ENCODE measurements at regions not wholly inside any gene's neighbourhood (a gene's known extent, or its start where the extent isn't known, plus 50 kb on each side); places are given as distances from the start of the nearest gene placed in this dataset.

GRCh38 chr15:25057574-25057973 lies 102.8 kb downstream of the SNRPN start:
- no peak overlapping the region for H2BK120ac ChIP-seq (ENCODE audit: low read depth, low read length)
- no peak overlapping the region for H2AFZ ChIP-seq (ENCODE audit: low read depth, low read length)
- peaks cover 5% of the 10 kb centered on the region for H3K79me1 ChIP-seq (replicated peaks; ENCODE audit: low read length, poor library complexity, severe bottlenecking)
- peaks cover 100% of the 10 kb centered on the region for H3K9me3 ChIP-seq (ENCODE audit: control insufficient read depth, low read length)
- no peak overlapping the region for H2BK15ac ChIP-seq (ENCODE audit: low read depth, poor library complexity, severe bottlenecking)
- no peak overlapping the region for H3K4ac ChIP-seq (ENCODE audit: low read depth in 1 of 2, low read length in 2 of 2)
- H3K23ac ChIP-seq (ENCODE audit: low read length in 2 of 2): no peak overlapping the region
- H3K27me3 ChIP-seq (ENCODE audit: control insufficient read depth in 1 of 2, insufficient read depth in 1 of 2, low read length in 2 of 2): no peaks in the 10 kb centered on the region
- H2AK5ac ChIP-seq (ENCODE audit: low read length, severe bottlenecking): no peak overlapping the region
- DNase-seq: no peak
- H3K9ac ChIP-seq (ENCODE audit: low read length): no peak overlapping the region
- no peaks in the 10 kb centered on the region for H3K4me1 ChIP-seq (ENCODE audit: control insufficient read depth, insufficient read depth, low read depth, low read length)
- H4K8ac ChIP-seq (ENCODE audit: low read length): no peak overlapping the region
- peaks cover 100% of the 10 kb centered on the region in 2 experiments for H3K36me3 ChIP-seq (ENCODE audit: control insufficient read depth in 1 of 2, insufficient read depth in 2 of 2, low read depth in 1 of 2, low read length in 2 of 2)
- 91% methylated on average over 7 of the region's 7 CpGs for WGBS
- no peak overlapping the region for H3K4me2 ChIP-seq (ENCODE audit: low read length, poor library complexity, severe bottlenecking)
- no peak overlapping the region for H3K14ac ChIP-seq (ENCODE audit: low read length in 2 of 2)
- H3K18ac ChIP-seq (ENCODE audit: low read depth in 1 of 2, low read length in 2 of 2): no peak overlapping the region
- H3K4me3 ChIP-seq (ENCODE audit: insufficient read depth in 1 of 2, low read depth in 1 of 2, low read length in 2 of 2): peak overlapping the region in 1 of 2 experiments; percentile 63
- H2BK12ac ChIP-seq (ENCODE audit: low read length in 2 of 2): no peak overlapping the region
- no peak overlapping the region for H3K27ac ChIP-seq (ENCODE audit: low read length, poor library complexity, severe bottlenecking)
- H4K91ac ChIP-seq (ENCODE audit: low read length): no peak overlapping the region
- H2BK5ac ChIP-seq (ENCODE audit: low read depth, low read length, poor library complexity, severe bottlenecking): no peak overlapping the region

- no peak overlapping the region for H3K9ac ChIP-seq (ENCODE audit: low read length)
- H3K27ac ChIP-seq (ENCODE audit: low read length, poor library complexity, severe bottlenecking): no peak overlapping the region
- peak overlapping the region in 1 of 2 experiments; percentile 63 for H3K4me3 ChIP-seq (ENCODE audit: insufficient read depth in 1 of 2, low read depth in 1 of 2, low read length in 2 of 2)
- 94% methylated on average over 18 of the region's 18 CpGs for WGBS
- H3K14ac ChIP-seq (ENCODE audit: low read length in 2 of 2): no peak overlapping the region
- no peak overlapping the region for H4K91ac ChIP-seq (ENCODE audit: low read length)
- H2BK15ac ChIP-seq (ENCODE audit: low read depth, poor library complexity, severe bottlenecking): no peak overlapping the region
- H3K23ac ChIP-seq (ENCODE audit: low read length in 2 of 2): no peak overlapping the region
- no peak overlapping the region for H2BK120ac ChIP-seq (ENCODE audit: low read depth, low read length)
- no peak for DNase-seq
- H3K18ac ChIP-seq (ENCODE audit: low read depth in 1 of 2, low read length in 2 of 2): no peak overlapping the region
- H4K8ac ChIP-seq (ENCODE audit: low read length): no peak overlapping the region
- peaks cover 100% of the 10 kb centered on the region in 2 experiments for H3K36me3 ChIP-seq (ENCODE audit: control insufficient read depth in 1 of 2, insufficient read depth in 2 of 2, low read depth in 1 of 2, low read length in 2 of 2)
- peaks cover 100% of the 10 kb centered on the region for H3K9me3 ChIP-seq (ENCODE audit: control insufficient read depth, low read length)
- no peak overlapping the region for H3K4ac ChIP-seq (ENCODE audit: low read depth in 1 of 2, low read length in 2 of 2)
- H3K4me1 ChIP-seq (ENCODE audit: control insufficient read depth, insufficient read depth, low read depth, low read length): no peaks in the 10 kb centered on the region
- no peak overlapping the region for H2BK5ac ChIP-seq (ENCODE audit: low read depth, low read length, poor library complexity, severe bottlenecking)
- H2AFZ ChIP-seq (ENCODE audit: low read depth, low read length): no peak overlapping the region
- H2AK5ac ChIP-seq (ENCODE audit: low read length, severe bottlenecking): no peak overlapping the region
- peaks cover 5% of the 10 kb centered on the region for H3K79me1 ChIP-seq (replicated peaks; ENCODE audit: low read length, poor library complexity, severe bottlenecking)
- H3K27me3 ChIP-seq (ENCODE audit: control insufficient read depth in 1 of 2, insufficient read depth in 1 of 2, low read length in 2 of 2): no peaks in the 10 kb centered on the region
- no peak overlapping the region for H2BK12ac ChIP-seq (ENCODE audit: low read length in 2 of 2)
- no peak overlapping the region for H3K4me2 ChIP-seq (ENCODE audit: low read length, poor library complexity, severe bottlenecking)
These were observed 103.4 kb downstream of the SNRPN start for GRCh38 chr15:25058080-25058785.

- DNase-seq: no peak
- Histone ChIP-seq H3K9ac (ENCODE audit: low read length) (no peak overlapping the region), H2BK5ac (ENCODE audit: low read depth, low read length, poor library complexity, severe bottlenecking) (no peak overlapping the region), H4K8ac (ENCODE audit: low read length) (no peak overlapping the region), H3K27ac (ENCODE audit: low read length, poor library complexity, severe bottlenecking) (no peak overlapping the region), H2AK5ac (ENCODE audit: low read length, severe bottlenecking) (no peak overlapping the region), H3K14ac (ENCODE audit: low read length in 2 of 2) (no peak overlapping the region), H3K27me3 (ENCODE audit: control insufficient read depth in 1 of 2, insufficient read depth in 1 of 2, low read length in 2 of 2) (no peaks in the 10 kb centered on the region), H4K91ac (ENCODE audit: low read length) (no peak overlapping the region), H3K4me1 (ENCODE audit: control insufficient read depth, insufficient read depth, low read depth, low read length) (no peaks in the 10 kb centered on the region), H2BK12ac (ENCODE audit: low read length in 2 of 2) (no peak overlapping the region), H3K18ac (ENCODE audit: low read depth in 1 of 2, low read length in 2 of 2) (no peak overlapping the region), H3K23ac (ENCODE audit: low read length in 2 of 2) (no peak overlapping the region), H3K4ac (ENCODE audit: low read depth in 1 of 2, low read length in 2 of 2) (no peak overlapping the region), H3K9me3 (ENCODE audit: control insufficient read depth, low read length) (peaks cover 100% of the 10 kb centered on the region), H2BK120ac (ENCODE audit: low read depth, low read length) (no peak overlapping the region), H3K4me3 (ENCODE audit: insufficient read depth in 1 of 2, low read depth in 1 of 2, low read length in 2 of 2) (peak overlapping the region in 1 of 2 experiments; percentile 63), H3K36me3 (ENCODE audit: control insufficient read depth in 1 of 2, insufficient read depth in 2 of 2, low read depth in 1 of 2, low read length in 2 of 2) (peaks cover 100% of the 10 kb centered on the region in 2 experiments), H3K4me2 (ENCODE audit: low read length, poor library complexity, severe bottlenecking) (no peak overlapping the region), H3K79me1 (replicated peaks; ENCODE audit: low read length, poor library complexity, severe bottlenecking) (peaks cover 8% of the 10 kb centered on the region), H2AFZ (ENCODE audit: low read depth, low read length) (no peak overlapping the region), H2BK15ac (ENCODE audit: low read depth, poor library complexity, severe bottlenecking) (no peak overlapping the region)
- WGBS: 88% methylated on average over 20 of the region's 20 CpGs
These were observed 105.1 kb downstream of the SNRPN start for GRCh38 chr15:25059698-25060471.

DNA sequence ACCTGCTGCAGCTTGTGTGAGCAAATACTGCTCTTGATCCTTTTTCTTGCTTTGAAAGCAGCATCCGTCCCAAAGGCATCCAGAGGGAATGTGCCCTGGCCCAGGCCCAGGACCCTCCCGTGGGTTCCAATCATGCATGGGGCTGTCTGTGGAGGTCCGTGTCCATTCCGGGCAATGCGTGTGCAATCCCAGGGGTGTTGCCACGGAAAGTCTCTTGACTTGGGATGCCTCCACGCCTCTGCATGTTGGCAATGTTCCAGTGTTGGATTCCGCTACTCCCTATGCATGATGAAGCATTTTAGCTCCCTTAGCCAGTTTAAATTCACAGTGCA lies 105.7 kb downstream of the SNRPN start:
- no peak for DNase-seq
- Histone ChIP-seq H2AFZ (ENCODE audit: low read depth, low read length) (no peak overlapping the region), H2BK5ac (ENCODE audit: low read depth, low read length, poor library complexity, severe bottlenecking) (no peak overlapping the region), H4K8ac (ENCODE audit: low read length) (no peak overlapping the region), H2BK15ac (ENCODE audit: low read depth, poor library complexity, severe bottlenecking) (no peak overlapping the region), H3K14ac (ENCODE audit: low read length in 2 of 2) (no peak overlapping the region), H3K27me3 (ENCODE audit: control insufficient read depth in 1 of 2, insufficient read depth in 1 of 2, low read length in 2 of 2) (no peaks in the 10 kb centered on the region), H3K36me3 (ENCODE audit: control insufficient read depth in 1 of 2, insufficient read depth in 2 of 2, low read depth in 1 of 2, low read length in 2 of 2) (peaks cover 100% of the 10 kb centered on the region in 2 experiments), H3K4me1 (ENCODE audit: control insufficient read depth, insufficient read depth, low read depth, low read length) (no peaks in the 10 kb centered on the region), H3K4ac (ENCODE audit: low read depth in 1 of 2, low read length in 2 of 2) (no peak overlapping the region), H3K4me3 (ENCODE audit: insufficient read depth in 1 of 2, low read depth in 1 of 2, low read length in 2 of 2) (peak overlapping the region in 1 of 2 experiments; percentile 57), H2BK12ac (ENCODE audit: low read length in 2 of 2) (no peak overlapping the region), H2AK5ac (ENCODE audit: low read length, severe bottlenecking) (no peak overlapping the region), H3K23ac (ENCODE audit: low read length in 2 of 2) (no peak overlapping the region), H2BK120ac (ENCODE audit: low read depth, low read length) (no peak overlapping the region), H3K18ac (ENCODE audit: low read depth in 1 of 2, low read length in 2 of 2) (no peak overlapping the region), H3K27ac (ENCODE audit: low read length, poor library complexity, severe bottlenecking) (no peak overlapping the region), H3K9me3 (ENCODE audit: control insufficient read depth, low read length) (peaks cover 100% of the 10 kb centered on the region), H3K9ac (ENCODE audit: low read length) (no peak overlapping the region), H3K4me2 (ENCODE audit: low read length, poor library complexity, severe bottlenecking) (no peak overlapping the region), H4K91ac (ENCODE audit: low read length) (no peak overlapping the region), H3K79me1 (replicated peaks; ENCODE audit: low read length, poor library complexity, severe bottlenecking) (peaks cover 8% of the 10 kb centered on the region)
- WGBS: 94% methylated on average over 8 of the region's 8 CpGs
